LNCAP (cell line): ENCODE measurements at regions not wholly inside any gene's neighbourhood (a gene's known extent, or its start where the extent isn't known, plus 50 kb on each side); places are given as distances from the start of the nearest gene placed in this dataset.

Experiments used
- CTCF ChIP-seq: fragments of 450-650 bp; IDR thresholded peaks from 2 replicates; pipeline ENCODE4 v1.5.1; 2017; ENCODE audit warnings: mild to moderate bottlenecking

- no peak for TF ChIP-seq CTCF
These were observed 332.4 kb downstream of the PCDH7 start for GRCh38 chr4:31052519-31052918.

- no peak for TF ChIP-seq CTCF
These were observed 333.3 kb downstream of the PCDH7 start for GRCh38 chr4:31053451-31053850.

GRCh38 chr4:31054295-31054694 is 334.1 kb downstream of the PCDH7 start:
- TF ChIP-seq CTCF = no peak

GRCh38 chr4:31058656-31059055 is 338.5 kb downstream of the PCDH7 start:
- no peak for TF ChIP-seq CTCF

GRCh38 chr4:31059753-31060522 is 339.8 kb downstream of the PCDH7 start:
- no peak for TF ChIP-seq CTCF

- TF ChIP-seq CTCF = no peak
These were observed 344.9 kb downstream of the PCDH7 start for GRCh38 chr4:31065086-31065485.

GRCh38 chr4:31068257-31069075 is 348.3 kb downstream of the PCDH7 start:
- no peak for TF ChIP-seq CTCF
